ENCODE measurements at regions not wholly inside any gene's neighbourhood (a gene's known extent, or its start where the extent isn't known, plus 50 kb on each side); places are given as distances from the start of the nearest gene placed in this dataset.

- DNase-seq (ENCODE audit: low read depth) = no peak
These were observed 324.5 kb upstream of the KLF6 start for GRCh38 chr10:4109469-4109868.

GRCh38 chr10:4108693-4109092 lies 323.7 kb upstream of the KLF6 start:
- no peak for DNase-seq (ENCODE audit: low read depth)

- DNase-seq (ENCODE audit: low read depth) = no peak
These were observed 322.4 kb upstream of the KLF6 start for GRCh38 chr10:4107285-4107851.

DNA sequence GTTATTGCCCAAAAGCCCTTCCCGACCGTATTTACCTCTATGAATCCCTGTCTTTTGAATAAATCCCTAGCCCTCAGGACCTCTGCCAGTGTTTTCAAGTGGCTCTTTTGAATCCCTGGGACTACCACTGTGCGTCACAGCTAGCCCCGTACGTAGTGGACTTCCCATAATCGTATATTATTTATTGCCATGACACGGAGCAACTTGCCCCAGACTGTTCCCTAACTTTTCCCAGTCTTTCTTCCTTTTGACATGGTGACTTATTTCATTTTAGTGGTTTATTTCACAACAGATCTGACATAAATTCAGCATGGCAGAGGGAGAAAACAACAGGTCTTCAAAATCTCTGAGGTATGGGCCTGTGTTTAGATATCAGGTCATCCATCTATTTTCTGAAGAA lies 318.6 kb upstream of the KLF6 start:
- DNase-seq (ENCODE audit: low read depth) = no peak

GRCh38 chr10:4102802-4103344 lies 317.9 kb upstream of the KLF6 start:
- no peak for DNase-seq (ENCODE audit: low read depth)

- DNase-seq (ENCODE audit: low read depth) = no peak
These were observed 317.1 kb upstream of the KLF6 start for GRCh38 chr10:4101918-4102654.

- DNase-seq (ENCODE audit: low read depth) = no peak
These were observed 315.4 kb upstream of the KLF6 start for GRCh38 chr10:4100380-4100779.

GRCh38 chr10:4099202-4099601 lies 314.2 kb upstream of the KLF6 start:
- DNase-seq (ENCODE audit: low read depth) = no peak

- no peak for DNase-seq (ENCODE audit: low read depth)
These were observed 310.3 kb upstream of the KLF6 start for GRCh38 chr10:4095166-4095917.

- no peak for DNase-seq (ENCODE audit: low read depth)
These were observed 309.7 kb upstream of the KLF6 start for GRCh38 chr10:4094751-4095150.

GRCh38 chr10:4093438-4093837 lies 308.4 kb upstream of the KLF6 start:
- DNase-seq (ENCODE audit: low read depth) = no peak

GRCh38 chr10:4088354-4089066 lies 303.5 kb upstream of the KLF6 start:
- DNase-seq (ENCODE audit: low read depth) = no peak

GRCh38 chr10:4086131-4086898 lies 301.3 kb upstream of the KLF6 start:
- no peak for DNase-seq (ENCODE audit: low read depth)

DNA sequence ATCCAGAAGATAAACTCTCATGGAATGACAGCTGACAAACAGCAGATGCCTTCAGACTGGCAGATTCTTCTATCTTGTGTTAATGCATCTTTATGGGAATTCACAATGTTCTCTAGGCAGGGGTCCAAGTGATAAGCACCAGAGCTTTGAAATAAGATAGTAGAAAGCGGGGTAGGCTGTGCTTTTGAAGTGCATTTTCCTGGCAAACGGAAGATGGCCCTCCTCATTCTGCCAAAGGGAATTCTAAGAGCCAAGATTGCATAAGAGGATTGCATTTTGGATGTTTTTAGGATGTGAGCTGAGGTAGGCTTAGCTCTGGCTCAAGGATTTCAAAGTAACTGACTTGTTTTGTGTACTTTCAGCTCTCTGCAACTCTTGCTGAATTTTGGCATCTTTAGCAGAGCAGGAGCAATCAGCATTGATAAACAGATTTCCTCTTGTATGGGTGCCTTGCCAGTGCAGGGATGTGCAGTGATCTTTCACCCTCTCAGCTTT lies 298.5 kb upstream of the KLF6 start:
- DNase-seq (ENCODE audit: low read depth) = no peak

GRCh38 chr10:4082861-4083260 lies 297.9 kb upstream of the KLF6 start:
- no peak for DNase-seq (ENCODE audit: low read depth)

- no peak for DNase-seq (ENCODE audit: low read depth)
These were observed 296.7 kb upstream of the KLF6 start for GRCh38 chr10:4081685-4082111.

DNA sequence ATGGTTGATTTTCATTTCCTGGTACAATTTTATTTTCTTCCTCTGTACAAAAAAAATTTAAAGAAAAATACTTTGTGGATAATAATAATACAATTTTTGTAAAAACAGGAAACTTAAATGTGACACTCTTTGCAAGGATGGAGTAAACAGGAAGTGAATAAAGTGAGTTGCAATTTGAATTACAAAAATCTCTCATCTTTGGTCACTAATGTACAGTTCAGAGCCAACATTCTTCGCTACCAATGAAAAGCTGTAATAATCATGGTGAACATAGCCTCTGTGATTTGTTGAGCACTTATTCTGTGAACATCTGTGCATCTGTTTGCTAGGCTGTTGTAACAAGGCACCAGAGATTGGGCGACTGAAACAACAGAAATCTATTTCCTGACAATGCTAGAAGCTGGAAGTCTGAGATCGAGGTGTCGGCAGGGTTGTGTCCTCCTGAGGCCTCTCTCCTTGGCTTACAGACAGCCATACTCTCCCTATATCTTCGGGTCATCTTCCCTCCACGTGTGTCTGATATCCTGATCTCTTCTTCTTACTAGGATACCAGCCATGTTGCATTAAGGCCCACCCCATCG lies 295.3 kb upstream of the KLF6 start:
- DNase-seq (ENCODE audit: low read depth) = no peak

DNA sequence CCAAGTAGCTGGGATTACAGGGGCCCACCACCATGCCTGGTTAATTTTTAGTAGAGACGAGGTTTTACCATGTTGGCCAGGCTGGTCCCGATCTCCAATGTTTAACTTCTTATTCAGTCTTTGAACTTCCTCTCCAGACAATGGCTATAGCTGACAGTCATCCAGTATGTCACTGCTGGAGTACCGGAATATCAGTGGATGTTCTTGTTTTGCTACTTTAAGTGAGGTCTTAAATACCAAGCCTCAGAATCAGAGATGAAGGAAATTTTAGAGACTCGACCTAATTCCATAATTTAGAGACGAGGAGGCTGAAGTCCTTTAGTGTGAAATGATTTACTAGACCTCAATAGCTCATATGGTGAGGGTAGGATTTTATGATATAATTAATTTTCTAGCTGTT lies 294.8 kb upstream of the KLF6 start:
- DNase-seq (ENCODE audit: low read depth) = no peak

DNA sequence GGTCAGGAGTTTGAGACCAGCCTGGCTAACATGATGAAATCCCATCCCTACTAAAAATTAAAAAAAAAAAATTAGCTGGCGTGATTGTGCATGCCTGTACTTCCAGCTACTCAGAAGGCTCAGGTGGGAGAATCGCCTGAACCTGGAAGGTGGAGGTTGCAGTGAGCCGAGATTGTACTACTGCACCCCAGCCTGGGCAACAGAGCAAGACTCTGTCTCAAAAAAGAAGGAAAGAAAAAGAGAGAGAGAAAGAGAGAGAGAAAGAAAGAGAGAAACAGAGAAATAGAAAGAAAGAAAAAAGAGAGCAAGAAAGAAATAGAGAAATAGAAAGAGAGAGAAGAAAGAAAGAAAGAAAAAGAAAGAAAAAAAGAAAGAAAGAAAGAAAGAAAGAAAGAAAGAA lies 292.8 kb upstream of the KLF6 start:
- DNase-seq (ENCODE audit: low read depth) = no peak

GRCh38 chr10:4076983-4077382 lies 292.0 kb upstream of the KLF6 start:
- no peak for DNase-seq (ENCODE audit: low read depth)

DNA sequence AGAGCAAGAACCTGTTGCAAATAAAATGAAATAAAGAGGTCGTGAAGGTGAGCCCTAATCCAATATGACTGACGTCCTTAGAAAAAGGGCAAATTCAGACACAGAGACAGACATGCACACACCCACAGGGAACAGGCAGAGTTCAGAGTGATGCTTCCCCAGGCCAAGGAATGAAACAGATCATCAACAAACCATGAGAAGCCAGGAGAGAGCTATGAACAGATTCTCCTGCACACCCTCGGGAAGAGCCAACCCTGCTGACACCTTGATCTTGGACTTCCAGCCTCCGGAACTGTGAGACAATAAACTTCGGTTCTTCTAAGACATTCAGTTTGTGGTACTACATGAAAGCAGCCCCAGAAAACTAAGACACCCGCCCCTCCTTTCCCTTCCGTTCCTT lies 290.4 kb upstream of the KLF6 start:
- no peak for DNase-seq (ENCODE audit: low read depth)

Data from GM04504 (cell line).